ENCODE measurements at regions not wholly inside any gene's neighbourhood (a gene's known extent, or its start where the extent isn't known, plus 50 kb on each side); places are given as distances from the start of the nearest gene placed in this dataset.

GRCh38 chr18:56383349-56383748 is 255.0 kb downstream of the TXNL1 start:
- TF ChIP-seq CTCF (IDR thresholded peaks at IDR 0.05; ENCODE audit: insufficient read depth, low read depth, low read length), result no peak
- no peak for TF ChIP-seq EZH2 (IDR thresholded peaks at IDR 0.05; ENCODE audit: insufficient read depth, low read length)
- Mint-ChIP-seq H3K4me3 (ENCODE audit: unreplicated experiment) (no peak overlapping the region), H3K27me3 (ENCODE audit: low read depth, unreplicated experiment) (no peaks in the 10 kb centered on the region), H3K27ac (ENCODE audit: unreplicated experiment) (no peak overlapping the region), H3K36me3 (ENCODE audit: low read depth, unreplicated experiment) (no peaks in the 10 kb centered on the region), H3K4me1 (ENCODE audit: low read depth, unreplicated experiment) (peaks cover 6% of the 10 kb centered on the region), H3K9me3 (ENCODE audit: unreplicated experiment) (peaks cover 4% of the 10 kb centered on the region)
- no peak for DNase-seq (ENCODE audit: low read depth)
- H3K9ac ChIP-seq (ENCODE audit: low read length), result no peak overlapping the region
- no peaks in the 10 kb centered on the region for H3K9me3 ChIP-seq (ENCODE audit: insufficient read depth, low read depth, low read length)
- no peaks in the 10 kb centered on the region for H3K27me3 ChIP-seq (ENCODE audit: insufficient read depth, low read length)
- no peak for FAIRE-seq
- no peaks in the 10 kb centered on the region for H3K79me2 ChIP-seq (ENCODE audit: insufficient read depth, low read length)
- H3K4me2 ChIP-seq (ENCODE audit: low read length), result no peak overlapping the region
- H4K20me1 ChIP-seq (ENCODE audit: insufficient read depth, low read length), result no peaks in the 10 kb centered on the region
- no peak overlapping the region for H3K4me3 ChIP-seq (ENCODE audit: insufficient read depth, low read depth, low read length)
- no peak overlapping the region for H3K27ac ChIP-seq (ENCODE audit: low read depth, low read length)
- no peaks in the 10 kb centered on the region for H3K4me1 ChIP-seq (ENCODE audit: insufficient read depth, low read length)
- H2AFZ ChIP-seq (ENCODE audit: low read depth, low read length), result no peak overlapping the region
- H3K36me3 ChIP-seq (ENCODE audit: insufficient read depth, low read length), result no peaks in the 10 kb centered on the region

- no peaks in the 10 kb centered on the region for H3K27me3 Mint-ChIP-seq (ENCODE audit: low read depth, unreplicated experiment)
- no peaks in the 10 kb centered on the region for H3K27me3 ChIP-seq (ENCODE audit: insufficient read depth, low read length)
- H3K36me3 Mint-ChIP-seq (ENCODE audit: low read depth, unreplicated experiment), result no peaks in the 10 kb centered on the region
- H2AFZ ChIP-seq (ENCODE audit: low read depth, low read length), result no peak overlapping the region
- TF ChIP-seq CTCF (IDR thresholded peaks at IDR 0.05; ENCODE audit: insufficient read depth, low read depth, low read length) (no peak), EZH2 (IDR thresholded peaks at IDR 0.05; ENCODE audit: insufficient read depth, low read length) (no peak)
- H3K4me3 ChIP-seq (ENCODE audit: insufficient read depth, low read depth, low read length), result no peak overlapping the region
- no peak overlapping the region for H3K27ac ChIP-seq (ENCODE audit: low read depth, low read length)
- H3K9me3 Mint-ChIP-seq (ENCODE audit: unreplicated experiment), result peaks cover 4% of the 10 kb centered on the region
- DNase-seq (ENCODE audit: low read depth) (peak; percentile 53), FAIRE-seq (no peak)
- H3K4me1 ChIP-seq (ENCODE audit: insufficient read depth, low read length), result no peaks in the 10 kb centered on the region
- no peaks in the 10 kb centered on the region for H3K9me3 ChIP-seq (ENCODE audit: insufficient read depth, low read depth, low read length)
- H3K79me2 ChIP-seq (ENCODE audit: insufficient read depth, low read length), result no peaks in the 10 kb centered on the region
- H3K4me3 Mint-ChIP-seq (ENCODE audit: unreplicated experiment), result no peak overlapping the region
- no peaks in the 10 kb centered on the region for H3K36me3 ChIP-seq (ENCODE audit: insufficient read depth, low read length)
- no peak overlapping the region for H3K4me2 ChIP-seq (ENCODE audit: low read length)
- H3K27ac Mint-ChIP-seq (ENCODE audit: unreplicated experiment), result peak overlapping the region; percentile 60
- H3K9ac ChIP-seq (ENCODE audit: low read length), result no peak overlapping the region
- no peaks in the 10 kb centered on the region for H4K20me1 ChIP-seq (ENCODE audit: insufficient read depth, low read length)
- peaks cover 6% of the 10 kb centered on the region for H3K4me1 Mint-ChIP-seq (ENCODE audit: low read depth, unreplicated experiment)
These were observed 255.9 kb downstream of the TXNL1 start for GRCh38 chr18:56382541-56382940.

GRCh38 chr18:56381196-56381595 is 257.2 kb downstream of the TXNL1 start:
- Mint-ChIP-seq H3K27me3 (ENCODE audit: low read depth, unreplicated experiment) (no peaks in the 10 kb centered on the region), H3K36me3 (ENCODE audit: low read depth, unreplicated experiment) (no peaks in the 10 kb centered on the region), H3K9me3 (ENCODE audit: unreplicated experiment) (peaks cover 4% of the 10 kb centered on the region), H3K4me1 (ENCODE audit: low read depth, unreplicated experiment) (peaks cover 6% of the 10 kb centered on the region), H3K27ac (ENCODE audit: unreplicated experiment) (no peak overlapping the region), H3K4me3 (ENCODE audit: unreplicated experiment) (no peak overlapping the region)
- H3K4me3 ChIP-seq (ENCODE audit: insufficient read depth, low read depth, low read length), result no peak overlapping the region
- no peak for DNase-seq (ENCODE audit: low read depth)
- no peaks in the 10 kb centered on the region for H4K20me1 ChIP-seq (ENCODE audit: insufficient read depth, low read length)
- H3K79me2 ChIP-seq (ENCODE audit: insufficient read depth, low read length), result no peaks in the 10 kb centered on the region
- no peaks in the 10 kb centered on the region for H3K27me3 ChIP-seq (ENCODE audit: insufficient read depth, low read length)
- no peak overlapping the region for H3K27ac ChIP-seq (ENCODE audit: low read depth, low read length)
- H3K36me3 ChIP-seq (ENCODE audit: insufficient read depth, low read length), result no peaks in the 10 kb centered on the region
- H3K4me2 ChIP-seq (ENCODE audit: low read length), result no peak overlapping the region
- FAIRE-seq, result no peak
- H3K9me3 ChIP-seq (ENCODE audit: insufficient read depth, low read depth, low read length), result no peaks in the 10 kb centered on the region
- no peaks in the 10 kb centered on the region for H3K4me1 ChIP-seq (ENCODE audit: insufficient read depth, low read length)
- no peak overlapping the region for H3K9ac ChIP-seq (ENCODE audit: low read length)
- no peak for TF ChIP-seq CTCF (IDR thresholded peaks at IDR 0.05; ENCODE audit: insufficient read depth, low read depth, low read length)
- no peak for TF ChIP-seq EZH2 (IDR thresholded peaks at IDR 0.05; ENCODE audit: insufficient read depth, low read length)
- no peak overlapping the region for H2AFZ ChIP-seq (ENCODE audit: low read depth, low read length)
